RWPE2 (cell line): ENCODE measurements at regions not wholly inside any gene's neighbourhood (a gene's known extent, or its start where the extent isn't known, plus 50 kb on each side); places are given as distances from the start of the nearest gene placed in this dataset.

Source experiments
- ATAC-seq: fragments of 200-7000 bp; cut with Tn5 transposase; 3 replicates; pipeline ENCODE4 v1.9.1; 2021; ENCODE audit warnings: low read depth
- DNase-seq: peaks from one replicate; pipeline ENCODE4 v3.0.0-alpha.2; 2020; ENCODE audit warnings: low spot score
- H3K27ac ChIP-seq: fragments of 450-650 bp; 2 replicates; pipeline ENCODE4 v1.5.1; 2017; ENCODE audit warnings: mild to moderate bottlenecking; ENCODE audit not compliant: poor library complexity, severe bottlenecking
- H3K27me3 ChIP-seq: fragments of 250-450 bp; sonication (Bioruptor Pico); 2 replicates; pipeline ENCODE4 v1.5.1; 2021; ENCODE audit warnings: mild to moderate bottlenecking, moderate library complexity; ENCODE audit not compliant: insufficient read depth, poor library complexity, severe bottlenecking
- H3K36me3 ChIP-seq: fragments of 250-450 bp; sonication (Bioruptor Pico); 2 replicates; pipeline ENCODE4 v1.5.1; 2020; ENCODE audit warnings: low read depth, mild to moderate bottlenecking, moderate library complexity
- H3K4me1 ChIP-seq: fragments of 250-450 bp; sonication (Bioruptor Pico); 2 replicates; pipeline ENCODE4 v1.5.1; 2021; ENCODE audit warnings: mild to moderate bottlenecking, moderate library complexity; ENCODE audit not compliant: insufficient read depth, poor library complexity, severe bottlenecking
- H3K4me3 ChIP-seq: fragments of 250-450 bp; sonication (Bioruptor Pico); 2 replicates; pipeline ENCODE4 v1.5.1; 2021; ENCODE audit warnings: mild to moderate bottlenecking, moderate library complexity; ENCODE audit not compliant: severe bottlenecking
- H3K9me3 ChIP-seq: fragments of 250-450 bp; sonication (Bioruptor Pico); 2 replicates; pipeline ENCODE4 v1.5.1; 2021; ENCODE audit warnings: mild to moderate bottlenecking, moderate library complexity; ENCODE audit not compliant: severe bottlenecking
- CTCF ChIP-seq: fragments of 450-650 bp; IDR thresholded peaks from one replicate; pipeline ENCODE4 v1.5.1; 2017; ENCODE audit warnings: mild to moderate bottlenecking, moderate library complexity; ENCODE audit not compliant: poor library complexity, severe bottlenecking

- no peaks in the 10 kb centered on the region for H3K4me1 ChIP-seq
- H3K4me3 ChIP-seq, result no peak overlapping the region
- no peak for DNase-seq
- no peaks in the 10 kb centered on the region for H3K9me3 ChIP-seq
- TF ChIP-seq CTCF, result no peak
- no peaks in the 10 kb centered on the region for H3K36me3 ChIP-seq
- no peak overlapping the region for H3K27ac ChIP-seq
- no peaks in the 10 kb centered on the region for H3K27me3 ChIP-seq
- no peak for ATAC-seq
Measured at GRCh38 chr9:118711843-118712242, 657.4 kb downstream of the BRINP1 start.

GRCh38 chr9:118721276-118721675 is 648.0 kb downstream of the BRINP1 start:
- Histone ChIP-seq H3K36me3 (no peaks in the 10 kb centered on the region), H3K27me3 (no peaks in the 10 kb centered on the region), H3K4me3 (no peak overlapping the region), H3K27ac (no peak overlapping the region), H3K4me1 (no peaks in the 10 kb centered on the region), H3K9me3 (no peaks in the 10 kb centered on the region)
- TF ChIP-seq CTCF, result no peak
- ATAC-seq, result no peak
- DNase-seq, result no peak

GRCh38 chr9:118721923-118722322 is 647.3 kb downstream of the BRINP1 start:
- Histone ChIP-seq H3K4me3 (no peak overlapping the region), H3K27me3 (no peaks in the 10 kb centered on the region), H3K4me1 (no peaks in the 10 kb centered on the region), H3K27ac (no peak overlapping the region), H3K36me3 (no peaks in the 10 kb centered on the region), H3K9me3 (no peaks in the 10 kb centered on the region)
- ATAC-seq (no peak), DNase-seq (no peak)
- TF ChIP-seq CTCF, result no peak

- Histone ChIP-seq H3K27ac (no peak overlapping the region), H3K4me1 (no peaks in the 10 kb centered on the region), H3K36me3 (no peaks in the 10 kb centered on the region), H3K4me3 (no peak overlapping the region), H3K27me3 (no peaks in the 10 kb centered on the region), H3K9me3 (no peaks in the 10 kb centered on the region)
- ATAC-seq (no peak), DNase-seq (no peak)
- TF ChIP-seq CTCF, result no peak
Measured at GRCh38 chr9:118729981-118730380, 639.3 kb downstream of the BRINP1 start.

- no peaks in the 10 kb centered on the region for H3K27me3 ChIP-seq
- no peak for TF ChIP-seq CTCF
- no peaks in the 10 kb centered on the region for H3K36me3 ChIP-seq
- DNase-seq (no peak), ATAC-seq (no peak)
- H3K9me3 ChIP-seq, result no peaks in the 10 kb centered on the region
- H3K4me1 ChIP-seq, result no peaks in the 10 kb centered on the region
- H3K27ac ChIP-seq, result no peak overlapping the region
- no peak overlapping the region for H3K4me3 ChIP-seq
Measured at GRCh38 chr9:118732998-118733397, 636.2 kb downstream of the BRINP1 start.
